ENCODE measurements at regions not wholly inside any gene's neighbourhood (a gene's known extent, or its start where the extent isn't known, plus 50 kb on each side); places are given as distances from the start of the nearest gene placed in this dataset.

- ChIA-PET CTCF (no interaction called here), POLR2A (no interaction called here)
- Histone ChIP-seq H3K4me1 (ENCODE audit: control insufficient read depth in 2 of 2, insufficient read depth in 2 of 2, low read length in 2 of 2) (no peaks in the 10 kb centered on the region), H2AFZ (ENCODE audit: insufficient read depth, low read depth, low read length, poor library complexity, severe bottlenecking) (no peak overlapping the region), H3K9me3 (ENCODE audit: control extremely low read depth in 1 of 3, control insufficient read depth in 2 of 3, insufficient read depth in 1 of 3, low read length in 2 of 3) (peaks cover 0 to 7% (median 0%) of the 10 kb centered on the region in 3 donors), H3K79me2 (ENCODE audit: control insufficient read depth, insufficient read depth, low read length) (no peaks in the 10 kb centered on the region), H3K27me3 (replicated peaks in 1 of 4; ENCODE audit: control extremely low read depth in 1 of 4, control insufficient read depth in 3 of 4, insufficient read depth in 4 of 4, low read length in 3 of 4) (no peaks in the 10 kb centered on the region), H3K27ac (ENCODE audit: low read length in 2 of 2) (no peak overlapping the region), H3K4me2 (replicated peaks; ENCODE audit: low read depth, low read length, poor library complexity, severe bottlenecking) (no peak overlapping the region), H4K20me1 (ENCODE audit: control insufficient read depth, insufficient read depth, low read length, poor library complexity, severe bottlenecking) (no peaks in the 10 kb centered on the region), H3K4me3 (ENCODE audit: control extremely low read depth in 1 of 5, extremely low read depth in 1 of 5, insufficient read depth in 1 of 5, low read depth in 2 of 5, low read length in 4 of 5) (no peak overlapping the region), H3K36me3 (replicated peaks in 1 of 2; ENCODE audit: control extremely low read depth in 1 of 2, control insufficient read depth in 1 of 2, extremely low read depth in 1 of 2, insufficient read depth in 2 of 2, low read length in 1 of 2) (no peaks in the 10 kb centered on the region), H3K9ac (ENCODE audit: low read length) (no peak overlapping the region)
- Mint-ChIP-seq H3K9me3 (ENCODE audit: insufficient read depth) (peaks cover 6% of the 10 kb centered on the region), H3K4me1 (no peaks in the 10 kb centered on the region), H3K4me3 (no peak overlapping the region), H3K27me3 (no peaks in the 10 kb centered on the region), H3K27ac (no peak overlapping the region)
- intact Hi-C loops (cut with micrococcal nuclease): no loop called here
- no peak for TF ChIP-seq EZH2 (IDR thresholded peaks at IDR 0.05; ENCODE audit: borderline replicate concordance, insufficient read depth, low read depth, low read length, poor library complexity, severe bottlenecking)
- no peak for TF ChIP-seq CTCF (IDR thresholded peaks at IDR 0.05)
- ATAC-seq (ENCODE audit: low read depth) (no peak), DNase-seq (no peak)
- WGBS (ENCODE audit: insufficient coverage): 100% methylated on average over 1 of the region's 3 CpGs
Measured at GRCh38 chr5:152572812-152573211, 167.7 kb upstream of the NMUR2 start.

- no peak overlapping the region for H3K4me2 ChIP-seq (replicated peaks; ENCODE audit: low read depth, low read length, poor library complexity, severe bottlenecking)
- peaks cover 0 to 15% (median 0%) of the 10 kb centered on the region in 3 donors for H3K9me3 ChIP-seq (ENCODE audit: control extremely low read depth in 1 of 3, control insufficient read depth in 2 of 3, insufficient read depth in 1 of 3, low read length in 2 of 3)
- CTCF ChIA-PET: no interaction called here
- no peaks in the 10 kb centered on the region for H3K79me2 ChIP-seq (ENCODE audit: control insufficient read depth, insufficient read depth, low read length)
- H2AFZ ChIP-seq (ENCODE audit: insufficient read depth, low read depth, low read length, poor library complexity, severe bottlenecking): no peak overlapping the region
- H3K27me3 ChIP-seq (replicated peaks in 1 of 4; ENCODE audit: control extremely low read depth in 1 of 4, control insufficient read depth in 3 of 4, insufficient read depth in 4 of 4, low read length in 3 of 4): peaks cover 0 to 2% (median 0%) of the 10 kb centered on the region in 4 experiments
- POLR2A ChIA-PET: no interaction called here
- Mint-ChIP-seq H3K27ac (no peak overlapping the region), H3K4me3 (no peak overlapping the region), H3K9me3 (ENCODE audit: insufficient read depth) (peaks cover 6% of the 10 kb centered on the region), H3K4me1 (no peaks in the 10 kb centered on the region), H3K27me3 (no peaks in the 10 kb centered on the region)
- TF ChIP-seq CTCF (IDR thresholded peaks at IDR 0.05) (no peak), EZH2 (IDR thresholded peaks at IDR 0.05; ENCODE audit: borderline replicate concordance, insufficient read depth, low read depth, low read length, poor library complexity, severe bottlenecking) (no peak)
- no peak overlapping the region for H3K27ac ChIP-seq (ENCODE audit: low read length in 2 of 2)
- no peaks in the 10 kb centered on the region for H4K20me1 ChIP-seq (ENCODE audit: control insufficient read depth, insufficient read depth, low read length, poor library complexity, severe bottlenecking)
- no peaks in the 10 kb centered on the region for H3K4me1 ChIP-seq (ENCODE audit: control insufficient read depth in 2 of 2, insufficient read depth in 2 of 2, low read length in 2 of 2)
- intact Hi-C loops (cut with micrococcal nuclease): no loop called here
- no peak overlapping the region for H3K9ac ChIP-seq (ENCODE audit: low read length)
- no peak for DNase-seq
- no peak overlapping the region for H3K4me3 ChIP-seq (ENCODE audit: control extremely low read depth in 1 of 5, extremely low read depth in 1 of 5, insufficient read depth in 1 of 5, low read depth in 2 of 5, low read length in 4 of 5)
- WGBS (ENCODE audit: insufficient coverage): 89% methylated on average over 3 of the region's 3 CpGs
- ATAC-seq (ENCODE audit: low read depth): no peak
- H3K36me3 ChIP-seq (replicated peaks in 1 of 2; ENCODE audit: control extremely low read depth in 1 of 2, control insufficient read depth in 1 of 2, extremely low read depth in 1 of 2, insufficient read depth in 2 of 2, low read length in 1 of 2): no peaks in the 10 kb centered on the region
Measured at GRCh38 chr5:152584103-152584502, 179.0 kb upstream of the NMUR2 start.
